B cell (primary cell): ENCODE measurements at regions not wholly inside any gene's neighbourhood (a gene's known extent, or its start where the extent isn't known, plus 50 kb on each side); places are given as distances from the start of the nearest gene placed in this dataset.
"Not testable (repeated sequence)": the region's sequence is repeated elsewhere in the genome, so short reads cannot be mapped to it uniquely, and the experiment has no call there.

ENCODE experiments used
- ATAC-seq: fragments of 200-7000 bp; cut with Tn5 transposase; one replicate; pipeline ENCODE4 v1.10.0; 2021; ENCODE audit warnings: low read depth, mild to moderate bottlenecking, moderate number of reproducible peaks, moderate library complexity
- CTCF ChIA-PET: fragments of 350-600 bp; sonication (Branson Sonifier 250); formaldehyde crosslinking; loops from one replicate; lab custom pipeline; 2021; ENCODE audit warnings: antibody characterized with exemption, inconsistent platforms; lab: Charles Lee
- POLR2A ChIA-PET: fragments of 350-600 bp; sonication (Branson Sonifier 250); formaldehyde crosslinking; loops from one replicate; lab custom pipeline; 2021; ENCODE audit warnings: antibody characterized with exemption; lab: Charles Lee
- DNase-seq: peaks from one replicate; pipeline ENCODE4 v3.0.0; 2013
- H2AFZ ChIP-seq: 2 replicates; pipeline ENCODE4 v1.6.1; 2012; ENCODE audit warnings: mild to moderate bottlenecking, low read depth, low read length; ENCODE audit not compliant: insufficient read depth, poor library complexity, severe bottlenecking
- H3K27ac ChIP-seq, 2 donors: 1 replicate in 1 of 2; 2 replicates in 1 of 2; pipeline ENCODE4 v1.5.1; 2012 to 2013; ENCODE audit warnings: low read length in 2 of 2, mild to moderate bottlenecking in 2 of 2, moderate library complexity in 1 of 2
- H3K27me3 ChIP-seq, 4 experiments: fragments of 200-600 bp in 1 of 4; sonication (generic) in 1 of 4; replicated peaks in 1 of 4; 1 replicate in 2 of 4; 2 replicates in 2 of 4; pipeline versions ENCODE4 v1.6.1 to v1.7.0; 2013 to 2016; ENCODE audit warnings: low read length in 3 of 4, mild to moderate bottlenecking in 2 of 4, mixed read lengths in 1 of 4, moderate library complexity in 1 of 4; ENCODE audit not compliant: insufficient read depth in 4 of 4, control insufficient read depth in 3 of 4; ENCODE audit errors: control extremely low read depth in 1 of 4
- H3K36me3 ChIP-seq, 2 experiments: replicated peaks in 1 of 2; 1 replicate in 1 of 2; 2 replicates in 1 of 2; pipeline versions ENCODE4 v1.6.1 to v1.7.1; 2013; ENCODE audit warnings: low read length in 1 of 2; ENCODE audit not compliant: insufficient read depth in 2 of 2, control insufficient read depth in 1 of 2; ENCODE audit errors: control extremely low read depth in 1 of 2, extremely low read depth in 1 of 2
- H3K4me1 ChIP-seq, 2 donors: fragments of 200-600 bp in 1 of 2; sonication (generic) in 1 of 2; 1 replicate in 1 of 2; 2 replicates in 1 of 2; pipeline versions ENCODE4 v1.5.1 to v1.6.1; 2013 to 2017; ENCODE audit warnings: low read length in 2 of 2; ENCODE audit not compliant: control insufficient read depth in 2 of 2, insufficient read depth in 2 of 2
- H3K4me2 ChIP-seq: replicated peaks from 2 replicates; pipeline ENCODE3; 2012; ENCODE audit warnings: mild to moderate bottlenecking, low read depth, low read length; ENCODE audit not compliant: poor library complexity, severe bottlenecking
- H3K4me3 ChIP-seq, 5 experiments: fragments of 200-600 bp in 1 of 5; sonication (generic) in 1 of 5; 1 replicate in 3 of 5; 2 replicates in 2 of 5; pipeline versions ENCODE4 v1.5.1 to v1.7.0; 2011 to 2016; ENCODE audit warnings: low read length in 4 of 5, mild to moderate bottlenecking in 4 of 5, low read depth in 2 of 5, control low read depth in 1 of 5, moderate library complexity in 1 of 5; ENCODE audit not compliant: insufficient read depth in 1 of 5; ENCODE audit errors: control extremely low read depth in 1 of 5, extremely low read depth in 1 of 5
- H3K79me2 ChIP-seq: fragments of 200-600 bp; sonication (generic); one replicate; pipeline ENCODE4 v1.6.0; 2016; ENCODE audit warnings: low read length; ENCODE audit not compliant: control insufficient read depth, insufficient read depth
- H3K9ac ChIP-seq: fragments of 200-600 bp; sonication (generic); 2 replicates; pipeline ENCODE4 v1.6.1; 2017; ENCODE audit warnings: mild to moderate bottlenecking, low read length, moderate library complexity
- H3K9me3 ChIP-seq, 3 donors: one replicate each; pipeline versions ENCODE4 v1.6.1 to v1.7.1; 2013; ENCODE audit warnings: low read length in 2 of 3; ENCODE audit not compliant: control insufficient read depth in 2 of 3, insufficient read depth in 1 of 3; ENCODE audit errors: control extremely low read depth in 1 of 3
- H4K20me1 ChIP-seq: 2 replicates; pipeline ENCODE4 v1.6.0; 2012; ENCODE audit warnings: mild to moderate bottlenecking, low read length; ENCODE audit not compliant: insufficient read depth, control insufficient read depth, poor library complexity, severe bottlenecking
- H3K27ac Mint-ChIP-seq: one replicate; pipeline ENCODE4 v1.8.0; 2021; ENCODE audit warnings: mixed read lengths
- H3K27me3 Mint-ChIP-seq: one replicate; pipeline ENCODE4 v1.8.0; 2021; ENCODE audit warnings: mixed read lengths
- H3K4me1 Mint-ChIP-seq: one replicate; pipeline ENCODE4 v1.8.0; 2021; ENCODE audit warnings: mixed read lengths
- H3K4me3 Mint-ChIP-seq: one replicate; pipeline ENCODE4 v1.8.0; 2021; ENCODE audit warnings: mixed read lengths
- H3K9me3 Mint-ChIP-seq: one replicate; pipeline ENCODE4 v1.8.0; 2022; ENCODE audit warnings: mixed read lengths; ENCODE audit not compliant: insufficient read depth
- CTCF ChIP-seq: fragments of 200-600 bp; IDR thresholded peaks from one replicate; pipeline ENCODE4 v1.8.0; 2022; ENCODE audit warnings: antibody characterized with exemption, mild to moderate bottlenecking
- EZH2 ChIP-seq: IDR thresholded peaks from 2 replicates; pipeline ENCODE4 v1.6.1; 2012; ENCODE audit warnings: borderline replicate concordance, low read depth, mild to moderate bottlenecking, moderate library complexity, low read length; ENCODE audit not compliant: insufficient read depth, poor library complexity, severe bottlenecking
- WGBS: methylation state at CpG from one replicate; pipeline ENCODE4 v1.1.5; 2013; ENCODE audit warnings: missing lambda C conversion rate; ENCODE audit not compliant: insufficient coverage; 5-methylcytosine and 5-hydroxymethylcytosine counted together
- intact Hi-C: fragments of 100-400 bp; cut with micrococcal nuclease; formaldehyde crosslinking; loops from one replicate; pipeline ENCODE4 v1.10.0; 2022

- no peaks in the 10 kb centered on the region for H3K4me1 Mint-ChIP-seq
- 88% methylated on average over 4 of the region's 6 CpGs for WGBS
- peaks cover 27% of the 10 kb centered on the region for H3K27me3 Mint-ChIP-seq
- H3K9me3 Mint-ChIP-seq, result no peaks in the 10 kb centered on the region
- Histone ChIP-seq H3K79me2 (no peaks in the 10 kb centered on the region), H2AFZ (no peak overlapping the region), H3K27me3 (peaks cover 0 to 2% (median 0%) of the 10 kb centered on the region in 4 experiments), H3K4me3 (no peak overlapping the region), H3K36me3 (no peaks in the 10 kb centered on the region), H4K20me1 (no peaks in the 10 kb centered on the region), H3K9ac (no peak overlapping the region), H3K4me2 (no peak overlapping the region), H3K27ac (no peak overlapping the region), H3K4me1 (no peaks in the 10 kb centered on the region), H3K9me3 (peaks cover 0 to 4% (median 0%) of the 10 kb centered on the region in 3 donors)
- ChIA-PET CTCF (no interaction called here), POLR2A (no interaction called here)
- no peak overlapping the region for H3K27ac Mint-ChIP-seq
- DNase-seq, result no peak
- no peak overlapping the region for H3K4me3 Mint-ChIP-seq
- ATAC-seq, result no peak
- TF ChIP-seq EZH2 (no peak), CTCF (no peak)
- intact Hi-C loops, result no loop called here
Measured at GRCh38 chr18:34951625-34952379, 89.4 kb upstream of the MAPRE2 start.

DNA sequence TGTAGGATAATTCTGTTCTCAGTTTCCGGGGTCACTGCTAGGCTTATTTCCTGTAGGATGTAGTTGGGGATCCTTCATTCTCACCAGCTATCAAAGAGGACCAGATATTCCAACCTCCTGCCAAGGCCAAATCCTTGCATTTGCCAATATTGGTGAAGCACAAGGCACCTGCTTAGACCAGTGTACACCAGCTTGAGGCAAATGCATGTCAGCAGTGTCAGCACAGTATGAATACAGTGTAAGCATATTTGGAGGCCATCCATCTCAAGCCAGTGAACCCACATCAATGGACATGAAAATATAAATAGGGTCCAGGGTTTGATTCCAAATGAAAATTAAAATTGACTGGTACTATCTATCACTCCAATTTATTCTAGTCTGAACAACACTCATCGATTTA, 88.0 kb upstream of the MAPRE2 start:
- H3K27ac Mint-ChIP-seq, result no peak overlapping the region
- Histone ChIP-seq H3K4me2 (no peak overlapping the region), H3K27me3 (peaks cover 0 to 7% (median 3%) of the 10 kb centered on the region in 4 experiments), H4K20me1 (no peaks in the 10 kb centered on the region), H2AFZ (no peak overlapping the region), H3K9ac (no peak overlapping the region), H3K79me2 (no peaks in the 10 kb centered on the region), H3K4me3 (no peak overlapping the region), H3K36me3 (no peaks in the 10 kb centered on the region), H3K27ac (no peak overlapping the region), H3K4me1 (no peaks in the 10 kb centered on the region), H3K9me3 (peaks cover 0 to 4% (median 0%) of the 10 kb centered on the region in 3 donors)
- CTCF ChIA-PET, result no interaction called here
- POLR2A ChIA-PET, result no interaction called here
- TF ChIP-seq EZH2, result no peak
- no peak for TF ChIP-seq CTCF
- H3K9me3 Mint-ChIP-seq, result no peaks in the 10 kb centered on the region
- intact Hi-C loops, result no loop called here
- H3K4me1 Mint-ChIP-seq, result no peaks in the 10 kb centered on the region
- no CpG with 5 or more reads among the region's 2 CpGs for WGBS
- no peak for DNase-seq
- ATAC-seq, result no peak
- H3K4me3 Mint-ChIP-seq, result no peak overlapping the region
- peaks cover 35% of the 10 kb centered on the region for H3K27me3 Mint-ChIP-seq

GRCh38 chr18:34955494-34955893, 85.7 kb upstream of the MAPRE2 start:
- H3K4me1 ChIP-seq, result not testable (repeated sequence)

More at GRCh38 chr18:34955494-34955893, 85.7 kb upstream of the MAPRE2 start:
- H3K9ac ChIP-seq, H3K4me1 Mint-ChIP-seq, H3K9me3 ChIP-seq, H3K36me3 ChIP-seq, H3K79me2 ChIP-seq, H3K27ac Mint-ChIP-seq, intact Hi-C loops, H3K27ac ChIP-seq, H4K20me1 ChIP-seq, H3K4me2 ChIP-seq, POLR2A ChIA-PET, CTCF ChIA-PET, H2AFZ ChIP-seq, H3K4me3 Mint-ChIP-seq, H3K4me3 ChIP-seq, H3K27me3 ChIP-seq, DNase-seq, ATAC-seq, H3K9me3 Mint-ChIP-seq: not testable (repeated sequence)
- peaks cover 49% of the 10 kb centered on the region for H3K27me3 Mint-ChIP-seq
